ENCODE measurements at regions not wholly inside any gene's neighbourhood (a gene's known extent, or its start where the extent isn't known, plus 50 kb on each side); places are given as distances from the start of the nearest gene placed in this dataset.

GRCh38 chr13:31853643-31854326 lies 114.5 kb downstream of the RXFP2 start:
- no peaks in the 10 kb centered on the region for H3K36me3 Mint-ChIP-seq
- no peak for ATAC-seq
- H3K4me3 Mint-ChIP-seq: no peak overlapping the region
- no peak for DNase-seq (ENCODE audit: low spot score in 2 of 2)
- H3K4me1 Mint-ChIP-seq: no peaks in the 10 kb centered on the region
- H3K9me3 Mint-ChIP-seq: no peaks in the 10 kb centered on the region
- H3K27ac Mint-ChIP-seq: no peak overlapping the region

DNA sequence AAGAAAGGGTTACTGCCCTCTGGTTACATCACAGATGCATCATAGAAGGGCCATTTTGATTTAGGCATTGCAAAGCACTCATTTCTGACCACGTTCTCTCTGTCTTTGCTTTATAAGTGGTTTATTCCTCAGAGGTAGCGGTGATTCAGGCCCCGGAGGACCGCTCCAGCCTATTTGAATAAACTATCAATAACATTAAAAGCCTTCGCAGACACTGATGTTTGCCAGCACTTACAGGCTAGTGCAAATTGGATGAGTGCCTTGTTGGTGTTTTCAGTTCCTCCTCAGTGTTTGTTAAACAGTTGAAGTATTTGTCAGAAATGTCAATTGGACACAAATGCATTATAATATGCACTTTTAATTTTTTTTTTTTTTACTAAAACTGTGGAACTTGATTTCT lies 120.2 kb downstream of the RXFP2 start:
- Mint-ChIP-seq H3K36me3 (no peaks in the 10 kb centered on the region), H3K4me3 (no peak overlapping the region), H3K9me3 (no peaks in the 10 kb centered on the region), H3K4me1 (no peaks in the 10 kb centered on the region), H3K27ac (no peak overlapping the region)
- ATAC-seq (no peak), DNase-seq (ENCODE audit: low spot score in 2 of 2) (no peak)

- Mint-ChIP-seq H3K36me3 (no peaks in the 10 kb centered on the region), H3K9me3 (no peaks in the 10 kb centered on the region), H3K4me1 (no peaks in the 10 kb centered on the region), H3K27ac (no peak overlapping the region), H3K4me3 (no peak overlapping the region)
- DNase-seq (ENCODE audit: low spot score in 2 of 2): no peak
- no peak for ATAC-seq
Measured at GRCh38 chr13:31860002-31860401, 120.7 kb downstream of the RXFP2 start.

DNA sequence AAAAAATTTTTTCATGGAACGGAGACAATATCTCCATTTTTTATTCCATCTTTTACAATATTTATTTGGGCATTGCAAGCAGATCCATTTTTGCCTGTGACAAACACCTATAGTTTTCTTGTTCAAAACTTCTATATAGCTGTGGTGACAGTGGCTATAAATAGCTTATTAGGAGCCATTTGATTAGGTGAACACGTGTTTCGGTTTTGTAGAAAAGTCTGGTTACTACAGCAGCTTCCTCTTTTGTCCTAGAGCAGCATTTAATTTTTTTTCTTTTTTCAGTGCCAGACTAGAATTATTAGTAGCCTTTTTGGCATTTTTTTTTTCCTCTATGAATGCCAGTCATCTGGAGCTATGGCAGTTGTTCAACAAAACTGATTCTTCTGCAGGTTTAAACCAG lies 123.5 kb downstream of the RXFP2 start:
- Mint-ChIP-seq H3K4me3 (no peak overlapping the region), H3K4me1 (no peaks in the 10 kb centered on the region), H3K9me3 (no peaks in the 10 kb centered on the region), H3K36me3 (no peaks in the 10 kb centered on the region), H3K27ac (no peak overlapping the region)
- ATAC-seq (no peak), DNase-seq (ENCODE audit: low spot score in 2 of 2) (no peak)

DNA sequence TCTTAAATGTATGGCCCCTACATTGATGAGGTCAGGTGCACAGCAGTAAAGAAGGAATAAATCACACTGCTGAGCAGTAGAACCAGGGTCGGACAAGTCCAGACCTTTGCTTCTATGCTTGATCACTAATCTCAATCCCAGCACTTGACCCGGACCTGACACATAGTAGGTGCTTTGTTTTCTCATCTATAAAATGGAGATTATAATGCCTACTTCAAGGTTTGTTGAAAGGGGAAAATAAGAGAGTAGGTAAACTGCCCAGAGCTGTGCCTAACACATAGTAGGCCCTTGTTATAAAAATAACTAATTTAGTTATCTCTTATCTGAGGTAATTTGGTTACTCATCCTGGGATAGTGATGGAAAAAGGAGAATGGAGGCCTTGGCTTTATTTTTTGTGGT lies 125.0 kb downstream of the RXFP2 start:
- no peak for DNase-seq (ENCODE audit: low spot score in 2 of 2)
- Mint-ChIP-seq H3K36me3 (no peaks in the 10 kb centered on the region), H3K4me3 (no peak overlapping the region), H3K9me3 (no peaks in the 10 kb centered on the region), H3K27ac (no peak overlapping the region), H3K4me1 (no peaks in the 10 kb centered on the region)
- no peak for ATAC-seq

DNA sequence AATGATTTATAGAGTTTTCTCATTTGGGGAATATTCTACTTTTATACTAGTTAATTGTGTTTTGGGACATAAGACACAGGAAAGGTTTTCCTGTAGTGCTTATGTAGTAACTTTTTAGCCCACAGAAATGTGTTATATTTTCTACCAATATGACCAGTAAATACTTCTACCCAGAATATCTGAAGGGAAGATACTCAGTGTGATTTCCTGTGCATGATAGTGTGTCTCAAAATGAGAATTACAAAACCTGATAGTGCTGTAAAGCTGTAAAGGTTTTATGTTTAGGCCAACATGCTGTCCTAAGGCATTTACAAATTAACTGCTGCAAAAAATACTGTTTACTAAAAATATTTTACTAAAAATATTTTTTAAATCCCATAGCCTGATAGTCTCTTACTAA lies 126.8 kb downstream of the RXFP2 start:
- H3K36me3 Mint-ChIP-seq: no peaks in the 10 kb centered on the region
- H3K27ac Mint-ChIP-seq: no peak overlapping the region
- H3K4me1 Mint-ChIP-seq: peaks cover 8% of the 10 kb centered on the region
- ATAC-seq (no peak), DNase-seq (ENCODE audit: low spot score in 2 of 2) (no peak)
- H3K9me3 Mint-ChIP-seq: no peaks in the 10 kb centered on the region
- no peak overlapping the region for H3K4me3 Mint-ChIP-seq

DNA sequence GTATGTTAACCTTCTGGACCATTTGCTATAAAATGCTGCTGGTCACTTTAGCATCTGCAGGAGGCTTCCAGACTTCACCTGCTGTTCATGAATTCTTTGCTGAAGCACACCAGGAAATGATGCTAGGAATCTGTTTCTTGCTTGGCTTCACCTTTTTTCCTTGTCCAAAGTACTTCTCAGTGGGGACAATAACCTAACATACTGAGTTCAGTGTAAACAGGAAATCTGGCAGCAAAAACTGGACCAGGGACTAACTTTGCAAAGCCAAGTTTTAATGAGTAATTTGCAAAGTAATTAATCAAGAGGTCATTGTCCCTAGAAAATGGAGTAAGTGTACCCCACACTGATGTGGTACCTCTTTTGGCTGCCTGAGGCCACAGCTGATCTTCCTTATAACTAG lies 128.4 kb downstream of the RXFP2 start:
- DNase-seq (ENCODE audit: low spot score in 2 of 2) (no peak), ATAC-seq (no peak)
- Mint-ChIP-seq H3K4me1 (peaks cover 8% of the 10 kb centered on the region), H3K36me3 (no peaks in the 10 kb centered on the region), H3K27ac (no peak overlapping the region), H3K4me3 (no peak overlapping the region), H3K9me3 (no peaks in the 10 kb centered on the region)

- Mint-ChIP-seq H3K9me3 (no peaks in the 10 kb centered on the region), H3K4me1 (peaks cover 8% of the 10 kb centered on the region), H3K27ac (no peak overlapping the region), H3K4me3 (no peak overlapping the region), H3K36me3 (no peaks in the 10 kb centered on the region)
- DNase-seq (ENCODE audit: low spot score in 2 of 2) (no peak), ATAC-seq (no peak)
Measured at GRCh38 chr13:31869582-31869981, 130.3 kb downstream of the RXFP2 start.

DNA sequence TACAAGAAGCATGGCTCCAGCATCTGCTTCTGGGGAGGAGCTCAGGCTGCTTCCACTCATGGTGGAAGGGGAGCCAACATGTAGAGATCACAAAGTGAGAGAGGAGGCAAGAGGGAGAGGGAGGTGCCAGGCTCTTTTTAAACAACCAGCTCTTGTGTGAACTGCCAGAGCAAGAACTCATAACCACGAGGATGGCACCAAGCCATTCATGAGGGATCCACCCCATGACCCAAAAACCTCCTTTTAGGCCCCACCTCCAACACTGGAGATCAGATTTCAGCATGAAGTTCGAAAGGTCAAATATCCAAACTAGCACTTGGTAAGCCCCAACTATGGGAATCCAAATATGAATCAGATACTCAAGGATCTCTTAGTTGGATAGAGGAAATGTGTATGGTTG lies 131.2 kb downstream of the RXFP2 start:
- Mint-ChIP-seq H3K27ac (peak overlapping the region; percentile 24), H3K4me1 (peaks cover 8% of the 10 kb centered on the region), H3K4me3 (no peak overlapping the region), H3K36me3 (no peaks in the 10 kb centered on the region), H3K9me3 (no peaks in the 10 kb centered on the region)
- ATAC-seq: no peak
- DNase-seq (ENCODE audit: low spot score in 2 of 2): no peak

DNA sequence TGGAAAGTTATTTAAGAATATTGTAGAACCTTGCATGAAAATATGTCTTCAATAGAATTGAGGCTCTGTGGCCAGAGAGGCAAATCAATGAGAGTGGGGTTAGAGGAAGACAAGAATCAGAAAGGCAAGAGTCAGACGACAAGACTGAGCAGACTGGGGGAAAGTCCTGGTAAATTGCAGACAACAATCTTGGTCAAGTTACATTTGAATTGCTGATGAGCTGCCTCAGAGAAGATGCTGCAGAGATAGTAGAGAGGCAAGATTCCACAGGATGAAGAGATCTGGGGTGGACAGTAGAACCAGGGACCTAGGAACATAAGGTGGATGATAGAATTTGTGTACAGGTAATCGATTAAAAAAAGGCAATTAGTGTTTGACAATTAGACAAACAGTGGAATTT lies 133.8 kb downstream of the RXFP2 start:
- no peak for DNase-seq (ENCODE audit: low spot score in 2 of 2)
- Mint-ChIP-seq H3K9me3 (no peaks in the 10 kb centered on the region), H3K27ac (no peak overlapping the region), H3K4me3 (no peak overlapping the region), H3K4me1 (peaks cover 8% of the 10 kb centered on the region), H3K36me3 (no peaks in the 10 kb centered on the region)
- no peak for ATAC-seq

DNA sequence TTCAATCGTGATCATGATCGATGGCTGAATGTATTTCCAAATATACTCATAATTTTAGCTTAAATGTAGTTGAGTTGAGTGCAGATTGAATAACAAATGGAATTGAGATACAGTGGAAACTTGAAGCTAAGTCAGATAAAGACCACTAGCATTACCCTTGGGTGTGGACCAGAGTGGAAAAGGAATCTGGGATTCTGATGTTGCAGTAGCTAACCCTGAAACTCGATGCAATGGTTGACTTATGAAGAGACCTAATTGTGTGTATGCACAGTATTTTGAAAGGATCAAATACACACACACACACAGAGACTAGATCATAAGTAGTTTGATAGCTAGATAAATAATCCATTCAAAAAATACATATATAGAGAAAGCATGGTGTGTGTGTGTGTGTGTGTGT lies 135.8 kb downstream of the RXFP2 start:
- ATAC-seq: no peak
- Mint-ChIP-seq H3K9me3 (no peaks in the 10 kb centered on the region), H3K4me3 (no peak overlapping the region), H3K27ac (no peak overlapping the region), H3K4me1 (peaks cover 5% of the 10 kb centered on the region), H3K36me3 (no peaks in the 10 kb centered on the region)
- DNase-seq (ENCODE audit: low spot score in 2 of 2): no peak

DNA sequence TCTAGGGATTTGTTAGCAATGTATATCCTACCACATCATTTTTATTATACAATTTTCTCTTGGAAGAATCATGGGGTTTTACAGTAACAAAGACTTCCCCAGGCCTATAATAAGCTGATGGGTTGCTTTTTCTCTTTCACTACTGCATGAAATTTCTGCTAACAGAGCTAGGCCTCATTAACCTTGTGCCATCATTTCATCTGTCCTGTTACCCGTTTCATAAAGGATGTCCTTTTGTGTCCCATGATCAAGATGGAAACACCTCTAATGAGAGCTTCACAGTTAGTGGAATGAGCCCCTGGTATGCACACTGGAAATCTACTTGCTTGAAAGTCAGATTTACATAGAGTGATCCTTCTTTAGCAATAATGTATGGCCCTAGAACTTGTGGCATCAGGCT lies 138.7 kb downstream of the RXFP2 start:
- ATAC-seq: no peak
- no peaks in the 10 kb centered on the region for H3K9me3 Mint-ChIP-seq
- H3K27ac Mint-ChIP-seq: no peak overlapping the region
- H3K4me1 Mint-ChIP-seq: no peaks in the 10 kb centered on the region
- no peaks in the 10 kb centered on the region for H3K36me3 Mint-ChIP-seq
- H3K4me3 Mint-ChIP-seq: no peak overlapping the region
- DNase-seq (ENCODE audit: low spot score in 2 of 2): no peak

DNA sequence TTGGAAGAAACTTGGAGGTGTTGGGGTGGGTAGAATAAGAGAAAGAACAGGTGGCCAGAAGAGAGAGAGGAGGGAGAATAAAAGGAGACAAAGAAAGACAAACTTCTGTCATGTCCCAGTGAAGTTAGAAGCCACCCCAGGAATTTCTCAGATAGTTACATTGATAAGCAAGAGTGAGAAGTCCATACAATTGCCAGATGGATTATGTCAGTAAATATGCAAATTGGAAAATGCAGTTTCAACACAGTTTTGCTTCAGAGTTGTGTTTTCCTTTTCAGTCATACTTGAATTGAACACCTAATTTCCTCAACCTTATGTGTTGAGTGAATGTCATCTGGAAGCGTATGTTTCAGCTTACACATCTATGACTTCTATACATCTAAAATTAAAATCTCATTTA lies 139.2 kb downstream of the RXFP2 start:
- Mint-ChIP-seq H3K36me3 (no peaks in the 10 kb centered on the region), H3K27ac (no peak overlapping the region), H3K4me1 (no peaks in the 10 kb centered on the region), H3K4me3 (no peak overlapping the region), H3K9me3 (no peaks in the 10 kb centered on the region)
- DNase-seq (ENCODE audit: low spot score in 2 of 2) (no peak), ATAC-seq (no peak)

DNA sequence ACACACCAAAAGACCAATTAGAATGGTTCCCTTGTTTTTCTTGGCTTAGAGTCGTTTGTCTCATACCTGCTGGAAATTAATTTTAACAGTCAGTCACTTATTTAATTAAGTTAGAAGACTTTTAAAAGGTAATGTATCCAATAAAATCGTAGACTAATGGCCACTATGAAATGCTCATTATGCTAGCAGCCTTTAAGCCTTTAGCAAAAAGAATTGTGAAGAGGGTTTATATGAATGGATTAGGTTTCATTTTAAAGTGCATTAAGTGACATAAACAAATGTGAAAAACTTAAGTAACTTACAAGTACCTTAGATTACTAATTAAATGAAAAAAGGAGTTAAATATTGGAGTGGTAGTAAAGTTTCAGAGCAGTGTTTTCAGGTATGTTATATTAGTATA lies 139.6 kb downstream of the RXFP2 start:
- no peaks in the 10 kb centered on the region for H3K36me3 Mint-ChIP-seq
- ATAC-seq (no peak), DNase-seq (ENCODE audit: low spot score in 2 of 2) (no peak)
- no peaks in the 10 kb centered on the region for H3K4me1 Mint-ChIP-seq
- H3K9me3 Mint-ChIP-seq: no peaks in the 10 kb centered on the region
- H3K27ac Mint-ChIP-seq: no peak overlapping the region
- no peak overlapping the region for H3K4me3 Mint-ChIP-seq

GRCh38 chr13:31880851-31881494 lies 141.6 kb downstream of the RXFP2 start:
- Mint-ChIP-seq H3K27ac (no peak overlapping the region), H3K36me3 (no peaks in the 10 kb centered on the region), H3K4me3 (no peak overlapping the region), H3K9me3 (no peaks in the 10 kb centered on the region), H3K4me1 (peaks cover 5% of the 10 kb centered on the region)
- ATAC-seq (no peak), DNase-seq (ENCODE audit: low spot score in 2 of 2) (no peak)

DNA sequence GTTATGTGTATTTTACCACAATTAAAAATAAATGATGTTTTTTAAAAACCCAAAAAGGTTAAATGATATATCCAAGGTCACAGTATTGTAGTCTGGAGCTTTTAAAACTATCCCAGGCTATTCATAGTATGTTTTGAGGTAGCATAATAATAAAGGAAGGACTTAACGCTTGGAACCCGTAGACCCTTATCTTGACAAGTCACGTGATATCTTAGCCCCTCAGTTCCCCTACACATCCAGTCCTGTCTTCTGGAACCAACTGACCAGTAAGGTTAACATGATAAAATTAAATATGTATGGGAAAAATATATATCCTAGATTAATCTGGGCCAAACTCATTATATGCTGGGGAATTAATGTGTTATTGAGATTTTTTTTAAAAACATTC lies 142.2 kb downstream of the RXFP2 start:
- ATAC-seq: no peak
- Mint-ChIP-seq H3K4me3 (no peak overlapping the region), H3K4me1 (peaks cover 5% of the 10 kb centered on the region), H3K27ac (no peak overlapping the region), H3K9me3 (no peaks in the 10 kb centered on the region), H3K36me3 (no peaks in the 10 kb centered on the region)
- no peak for DNase-seq (ENCODE audit: low spot score in 2 of 2)

DNA sequence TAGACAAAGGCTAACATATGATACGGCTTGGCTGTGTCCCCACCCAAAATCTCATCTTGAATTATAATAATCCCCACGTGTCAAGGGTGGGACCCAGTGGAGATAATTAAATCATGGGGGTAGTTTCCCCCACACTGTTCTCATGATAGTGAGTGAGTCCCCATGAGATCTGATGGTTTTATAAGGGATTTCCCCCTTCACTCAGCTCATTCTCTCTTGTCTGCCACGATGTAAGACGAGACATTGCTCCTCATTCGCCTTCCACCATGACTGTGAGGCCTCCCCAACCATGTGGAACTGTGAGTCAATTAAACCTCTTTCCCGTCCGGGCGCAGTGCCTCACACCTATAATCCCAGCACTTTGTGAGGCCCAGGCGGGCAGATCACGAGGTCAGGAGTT lies 143.5 kb downstream of the RXFP2 start:
- no peak for DNase-seq (ENCODE audit: low spot score in 2 of 2)
- Mint-ChIP-seq H3K27ac (no peak overlapping the region), H3K4me1 (peaks cover 5% of the 10 kb centered on the region), H3K36me3 (no peaks in the 10 kb centered on the region), H3K9me3 (no peaks in the 10 kb centered on the region), H3K4me3 (no peak overlapping the region)
- ATAC-seq: no peak

All from stimulated activated effector memory CD8-positive, alpha-beta T cell treated with anti-CD3 and anti-CD28 coated beads, Interleukin-12 subunit alpha, Interleukin-12 subunit beta, amount 100 ng/mL, for 72 hours (primary cell).